ENCODE measurements at regions not wholly inside any gene's neighbourhood (a gene's known extent, or its start where the extent isn't known, plus 50 kb on each side); places are given as distances from the start of the nearest gene placed in this dataset.

- H3K4me1 ChIP-seq (ENCODE audit: control insufficient read depth in 2 of 2, insufficient read depth in 2 of 2, low read length in 2 of 2), result no peaks in the 10 kb centered on the region
- no peak overlapping the region for H3K27ac Mint-ChIP-seq
- no peak for ATAC-seq (ENCODE audit: low read depth)
- H2AFZ ChIP-seq (ENCODE audit: insufficient read depth, low read depth, low read length, poor library complexity, severe bottlenecking), result no peak overlapping the region
- no peak overlapping the region for H3K4me3 ChIP-seq (ENCODE audit: control extremely low read depth in 1 of 5, extremely low read depth in 1 of 5, insufficient read depth in 1 of 5, low read depth in 2 of 5, low read length in 4 of 5)
- intact Hi-C loops (cut with micrococcal nuclease), result no loop called here
- H3K36me3 ChIP-seq (replicated peaks in 1 of 2; ENCODE audit: control extremely low read depth in 1 of 2, control insufficient read depth in 1 of 2, extremely low read depth in 1 of 2, insufficient read depth in 2 of 2, low read length in 1 of 2), result no peaks in the 10 kb centered on the region
- ChIA-PET CTCF (no interaction called here), POLR2A (no interaction called here)
- H3K4me3 Mint-ChIP-seq, result no peak overlapping the region
- no peaks in the 10 kb centered on the region for H3K27me3 ChIP-seq (replicated peaks in 1 of 4; ENCODE audit: control extremely low read depth in 1 of 4, control insufficient read depth in 3 of 4, insufficient read depth in 4 of 4, low read length in 3 of 4)
- 43% methylated on average over 1 of the region's 2 CpGs for WGBS (ENCODE audit: insufficient coverage)
- H3K9me3 Mint-ChIP-seq (ENCODE audit: insufficient read depth), result no peaks in the 10 kb centered on the region
- no peaks in the 10 kb centered on the region for H4K20me1 ChIP-seq (ENCODE audit: control insufficient read depth, insufficient read depth, low read length, poor library complexity, severe bottlenecking)
- no peaks in the 10 kb centered on the region for H3K9me3 ChIP-seq (ENCODE audit: control extremely low read depth in 1 of 3, control insufficient read depth in 2 of 3, insufficient read depth in 1 of 3, low read length in 2 of 3)
- no peak overlapping the region for H3K27ac ChIP-seq (ENCODE audit: low read length in 2 of 2)
- no peaks in the 10 kb centered on the region for H3K27me3 Mint-ChIP-seq
- H3K4me2 ChIP-seq (replicated peaks; ENCODE audit: low read depth, low read length, poor library complexity, severe bottlenecking), result no peak overlapping the region
- DNase-seq, result no peak
- H3K4me1 Mint-ChIP-seq, result no peaks in the 10 kb centered on the region
- TF ChIP-seq EZH2 (IDR thresholded peaks at IDR 0.05; ENCODE audit: borderline replicate concordance, insufficient read depth, low read depth, low read length, poor library complexity, severe bottlenecking), result no peak
- TF ChIP-seq, protein P1, sequence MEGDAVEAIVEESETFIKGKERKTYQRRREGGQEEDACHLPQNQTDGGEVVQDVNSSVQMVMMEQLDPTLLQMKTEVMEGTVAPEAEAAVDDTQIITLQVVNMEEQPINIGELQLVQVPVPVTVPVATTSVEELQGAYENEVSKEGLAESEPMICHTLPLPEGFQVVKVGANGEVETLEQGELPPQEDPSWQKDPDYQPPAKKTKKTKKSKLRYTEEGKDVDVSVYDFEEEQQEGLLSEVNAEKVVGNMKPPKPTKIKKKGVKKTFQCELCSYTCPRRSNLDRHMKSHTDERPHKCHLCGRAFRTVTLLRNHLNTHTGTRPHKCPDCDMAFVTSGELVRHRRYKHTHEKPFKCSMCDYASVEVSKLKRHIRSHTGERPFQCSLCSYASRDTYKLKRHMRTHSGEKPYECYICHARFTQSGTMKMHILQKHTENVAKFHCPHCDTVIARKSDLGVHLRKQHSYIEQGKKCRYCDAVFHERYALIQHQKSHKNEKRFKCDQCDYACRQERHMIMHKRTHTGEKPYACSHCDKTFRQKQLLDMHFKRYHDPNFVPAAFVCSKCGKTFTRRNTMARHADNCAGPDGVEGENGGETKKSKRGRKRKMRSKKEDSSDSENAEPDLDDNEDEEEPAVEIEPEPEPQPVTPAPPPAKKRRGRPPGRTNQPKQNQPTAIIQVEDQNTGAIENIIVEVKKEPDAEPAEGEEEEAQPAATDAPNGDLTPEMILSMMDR (IDR thresholded peaks at IDR 0.05), result no peak
- no peaks in the 10 kb centered on the region for H3K79me2 ChIP-seq (ENCODE audit: control insufficient read depth, insufficient read depth, low read length)
- no peak overlapping the region for H3K9ac ChIP-seq (ENCODE audit: low read length)
Observed at GRCh38 chr15:98226578-98226977, 266.1 kb downstream of the ARRDC4 start.

DNA sequence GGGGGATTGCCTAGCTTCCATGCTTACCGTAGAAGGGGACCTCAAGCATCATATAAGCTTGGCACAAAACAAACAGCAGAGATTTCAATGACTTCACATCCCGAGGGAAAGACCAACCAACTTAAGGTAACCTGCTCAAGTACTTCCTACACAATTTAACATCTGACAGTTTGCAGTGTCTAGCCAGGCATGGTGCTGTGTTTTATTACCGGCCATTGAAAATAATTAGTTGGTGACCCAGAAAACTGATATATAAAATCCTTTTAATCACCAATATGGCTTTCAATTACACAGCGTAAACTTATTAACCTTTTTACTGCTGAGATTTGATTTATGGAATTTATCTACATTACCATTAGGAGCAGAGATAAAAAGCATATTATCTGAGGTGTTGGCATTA, 268.3 kb downstream of the ARRDC4 start:
- Histone ChIP-seq H3K4me3 (ENCODE audit: control extremely low read depth in 1 of 5, extremely low read depth in 1 of 5, insufficient read depth in 1 of 5, low read depth in 2 of 5, low read length in 4 of 5) (no peak overlapping the region), H3K79me2 (ENCODE audit: control insufficient read depth, insufficient read depth, low read length) (no peaks in the 10 kb centered on the region), H2AFZ (ENCODE audit: insufficient read depth, low read depth, low read length, poor library complexity, severe bottlenecking) (no peak overlapping the region), H3K27me3 (replicated peaks in 1 of 4; ENCODE audit: control extremely low read depth in 1 of 4, control insufficient read depth in 3 of 4, insufficient read depth in 4 of 4, low read length in 3 of 4) (no peaks in the 10 kb centered on the region), H3K4me1 (ENCODE audit: control insufficient read depth in 2 of 2, insufficient read depth in 2 of 2, low read length in 2 of 2) (no peaks in the 10 kb centered on the region), H3K36me3 (replicated peaks in 1 of 2; ENCODE audit: control extremely low read depth in 1 of 2, control insufficient read depth in 1 of 2, extremely low read depth in 1 of 2, insufficient read depth in 2 of 2, low read length in 1 of 2) (no peaks in the 10 kb centered on the region), H3K9ac (ENCODE audit: low read length) (no peak overlapping the region), H3K4me2 (replicated peaks; ENCODE audit: low read depth, low read length, poor library complexity, severe bottlenecking) (no peak overlapping the region), H4K20me1 (ENCODE audit: control insufficient read depth, insufficient read depth, low read length, poor library complexity, severe bottlenecking) (no peaks in the 10 kb centered on the region), H3K9me3 (ENCODE audit: control extremely low read depth in 1 of 3, control insufficient read depth in 2 of 3, insufficient read depth in 1 of 3, low read length in 2 of 3) (no peaks in the 10 kb centered on the region), H3K27ac (ENCODE audit: low read length in 2 of 2) (no peak overlapping the region)
- Mint-ChIP-seq H3K27ac (no peak overlapping the region), H3K9me3 (ENCODE audit: insufficient read depth) (no peaks in the 10 kb centered on the region), H3K4me1 (no peaks in the 10 kb centered on the region), H3K27me3 (no peaks in the 10 kb centered on the region), H3K4me3 (no peak overlapping the region)
- no peak for TF ChIP-seq EZH2 (IDR thresholded peaks at IDR 0.05; ENCODE audit: borderline replicate concordance, insufficient read depth, low read depth, low read length, poor library complexity, severe bottlenecking)
- TF ChIP-seq, protein P1 (IDR thresholded peaks at IDR 0.05), result no peak
- 80% methylated on average over 1 of the region's 4 CpGs for WGBS (ENCODE audit: insufficient coverage)
- DNase-seq (no peak), ATAC-seq (ENCODE audit: low read depth) (no peak)
- CTCF ChIA-PET, result interaction anchor here (0.7 kb wide), 2 partner anchors 9 to 14 kb away, joined by 3 read pairs; no protein-coding TSS in a partner anchor
- intact Hi-C loops (cut with micrococcal nuclease), result no loop called here
- POLR2A ChIA-PET, result no interaction called here
